Lung (tissue), 11 donors: ENCODE measurements at regions not wholly inside any gene's neighbourhood (a gene's known extent, or its start where the extent isn't known, plus 50 kb on each side); places are given as distances from the start of the nearest gene placed in this dataset.

Experiments used
- ATAC-seq: fragments of 200-7000 bp; cut with Tn5 transposase; one replicate; pipeline ENCODE4 v1.9.1; 2020; ENCODE audit warnings: moderate number of reproducible peaks; ENCODE audit not compliant: insufficient read depth, low FRiP score
- DNase-seq, 3 donors: peaks; one replicate each; pipeline ENCODE4 v3.0.0-alpha.2; 2013 to 2017
- H3K27ac ChIP-seq, 2 donors: one replicate each; pipeline ENCODE4 v1.5.1; 2013; ENCODE audit warnings: mild to moderate bottlenecking in 2 of 2, moderate library complexity in 2 of 2, control low read depth in 1 of 2, inconsistent platforms in 1 of 2, low read depth in 1 of 2, low read length in 1 of 2
- H3K27me3 ChIP-seq, 3 donors: one replicate each; pipeline ENCODE4 v1.5.1; 2013; ENCODE audit warnings: low read length in 2 of 3; ENCODE audit not compliant: control insufficient read depth in 3 of 3, insufficient read depth in 3 of 3
- H3K36me3 ChIP-seq, 4 donors: one replicate each; pipeline ENCODE4 v1.5.1; 2013; ENCODE audit warnings: low read length in 4 of 4, mild to moderate bottlenecking in 1 of 4, moderate library complexity in 1 of 4; ENCODE audit not compliant: control insufficient read depth in 4 of 4, insufficient read depth in 4 of 4
- H3K4me1 ChIP-seq, 5 donors: one replicate each; pipeline ENCODE4 v1.5.1; 2013; ENCODE audit warnings: low read length in 5 of 5, mild to moderate bottlenecking in 2 of 5, moderate library complexity in 1 of 5; ENCODE audit not compliant: control insufficient read depth in 5 of 5, insufficient read depth in 5 of 5
- H3K4me3 ChIP-seq: one replicate; pipeline ENCODE4 v1.5.1; 2013; ENCODE audit warnings: mild to moderate bottlenecking, control low read depth, moderate library complexity
- H3K9ac ChIP-seq, 2 donors: one replicate each; pipeline ENCODE4 v1.5.1; 2013; ENCODE audit warnings: low read length in 2 of 2, control low read depth in 1 of 2; ENCODE audit not compliant: insufficient read depth in 1 of 2
- H3K9me3 ChIP-seq, 4 donors: one replicate each; pipeline ENCODE4 v1.5.1; 2013; ENCODE audit warnings: low read length in 3 of 4, mild to moderate bottlenecking in 1 of 4, moderate library complexity in 1 of 4; ENCODE audit not compliant: control insufficient read depth in 4 of 4, insufficient read depth in 3 of 4
- WGBS, 2 donors: extraction: QIAGEN DNeasy Blood & Tissue Kit; methylation state at CpG; one replicate each; pipeline ENCODE4 v1.1.7; 2013; 5-methylcytosine and 5-hydroxymethylcytosine counted together
- TF ChIP-seq, protein P1 (sequence below): IDR thresholded peaks from 2 replicates; pipeline ENCODE4 v1.5.1; 2012; ENCODE audit warnings: mild to moderate bottlenecking; ENCODE audit errors: control extremely low read depth, extremely low read depth
- donor health status: control.
- donor health status: control.
- donor health status: Bipolar disorder and iron deficiency.
- donor health status: healthy.
- donor health status: DM: yes; HTN: yes; CAD: no.

DNA sequence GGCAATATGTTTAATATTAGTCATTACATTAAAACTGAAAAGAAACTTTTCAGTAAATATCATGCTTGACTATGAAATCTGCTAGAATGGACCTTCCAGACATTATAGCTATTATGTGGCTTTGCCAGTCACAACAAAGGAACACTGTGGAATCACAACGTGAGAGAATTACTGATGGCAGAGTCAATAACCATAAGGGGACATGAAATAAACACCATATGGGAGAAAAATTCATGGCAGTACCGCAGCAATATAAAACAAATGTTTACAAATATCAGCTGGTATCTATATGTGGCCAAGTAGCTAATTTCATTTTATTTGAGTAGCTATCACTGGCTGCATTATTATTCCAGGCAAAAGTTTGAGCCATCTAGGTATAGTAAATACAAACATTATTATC lies 1818.6 kb downstream of the PCDH9 start:
- TF ChIP-seq, protein P1, sequence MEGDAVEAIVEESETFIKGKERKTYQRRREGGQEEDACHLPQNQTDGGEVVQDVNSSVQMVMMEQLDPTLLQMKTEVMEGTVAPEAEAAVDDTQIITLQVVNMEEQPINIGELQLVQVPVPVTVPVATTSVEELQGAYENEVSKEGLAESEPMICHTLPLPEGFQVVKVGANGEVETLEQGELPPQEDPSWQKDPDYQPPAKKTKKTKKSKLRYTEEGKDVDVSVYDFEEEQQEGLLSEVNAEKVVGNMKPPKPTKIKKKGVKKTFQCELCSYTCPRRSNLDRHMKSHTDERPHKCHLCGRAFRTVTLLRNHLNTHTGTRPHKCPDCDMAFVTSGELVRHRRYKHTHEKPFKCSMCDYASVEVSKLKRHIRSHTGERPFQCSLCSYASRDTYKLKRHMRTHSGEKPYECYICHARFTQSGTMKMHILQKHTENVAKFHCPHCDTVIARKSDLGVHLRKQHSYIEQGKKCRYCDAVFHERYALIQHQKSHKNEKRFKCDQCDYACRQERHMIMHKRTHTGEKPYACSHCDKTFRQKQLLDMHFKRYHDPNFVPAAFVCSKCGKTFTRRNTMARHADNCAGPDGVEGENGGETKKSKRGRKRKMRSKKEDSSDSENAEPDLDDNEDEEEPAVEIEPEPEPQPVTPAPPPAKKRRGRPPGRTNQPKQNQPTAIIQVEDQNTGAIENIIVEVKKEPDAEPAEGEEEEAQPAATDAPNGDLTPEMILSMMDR, result no peak
- H3K9ac ChIP-seq, result no peak overlapping the region
- no peak overlapping the region for H3K4me3 ChIP-seq
- 76 to 85% methylated on average over 2 of the region's 2 CpGs for WGBS, 2 donors
- DNase-seq (no peak), ATAC-seq (no peak)
- H3K9me3 ChIP-seq, result no peaks in the 10 kb centered on the region
- H3K27ac ChIP-seq, result no peak overlapping the region
- H3K27me3 ChIP-seq, result no peaks in the 10 kb centered on the region
- H3K4me1 ChIP-seq, result peaks cover 0 to under 1% (median 0%) of the 10 kb centered on the region in 5 donors
- H3K36me3 ChIP-seq, result no peaks in the 10 kb centered on the region

DNA sequence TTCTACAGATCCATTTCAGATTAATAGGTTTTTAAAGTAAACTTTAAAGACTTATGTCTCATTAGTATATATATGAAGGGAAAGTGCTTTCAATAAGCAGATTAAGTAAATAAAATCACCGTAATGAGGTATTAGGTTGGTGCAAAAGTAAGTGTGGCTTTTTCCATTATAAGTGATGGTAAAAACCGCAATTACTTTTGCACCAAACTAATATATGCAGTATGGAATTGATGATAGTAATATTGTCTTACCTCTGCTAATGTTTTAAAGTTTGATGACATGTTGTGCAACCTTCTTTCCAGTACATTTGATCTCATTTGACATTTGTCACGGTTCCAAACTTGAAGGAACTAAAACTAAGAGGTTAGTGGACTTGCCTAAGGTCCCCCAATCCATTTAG lies 1819.3 kb downstream of the PCDH9 start:
- Histone ChIP-seq H3K36me3 (no peaks in the 10 kb centered on the region), H3K9ac (no peak overlapping the region), H3K9me3 (no peaks in the 10 kb centered on the region), H3K27ac (no peak overlapping the region), H3K4me3 (no peak overlapping the region), H3K4me1 (no peaks in the 10 kb centered on the region), H3K27me3 (no peaks in the 10 kb centered on the region)
- WGBS, 2 donors, result 87 to 89% methylated on average over 3 of the region's 3 CpGs
- DNase-seq, result no peak
- TF ChIP-seq, protein P1, result no peak
- ATAC-seq, result no peak

DNA sequence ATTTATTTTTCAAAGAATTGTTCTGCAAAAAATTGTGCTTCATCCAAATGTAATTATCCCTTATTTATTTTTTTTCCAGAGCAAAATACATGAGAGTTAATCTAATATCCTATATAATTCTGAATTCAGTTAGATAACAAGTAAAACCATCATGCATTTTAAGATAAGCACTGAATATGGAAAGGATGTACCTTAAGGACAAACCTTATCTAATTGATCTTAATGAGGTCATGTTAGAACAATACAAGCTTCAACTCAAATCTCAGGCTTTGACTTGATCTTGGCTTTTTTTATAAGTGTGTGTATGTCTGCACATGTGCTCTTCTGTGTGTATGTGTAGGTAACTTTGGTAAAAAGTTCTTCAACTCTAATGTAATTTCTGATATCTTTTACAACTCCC lies 1828.8 kb downstream of the PCDH9 start:
- H3K36me3 ChIP-seq, result no peaks in the 10 kb centered on the region
- H3K27me3 ChIP-seq, result no peaks in the 10 kb centered on the region
- no peak for DNase-seq

DNA sequence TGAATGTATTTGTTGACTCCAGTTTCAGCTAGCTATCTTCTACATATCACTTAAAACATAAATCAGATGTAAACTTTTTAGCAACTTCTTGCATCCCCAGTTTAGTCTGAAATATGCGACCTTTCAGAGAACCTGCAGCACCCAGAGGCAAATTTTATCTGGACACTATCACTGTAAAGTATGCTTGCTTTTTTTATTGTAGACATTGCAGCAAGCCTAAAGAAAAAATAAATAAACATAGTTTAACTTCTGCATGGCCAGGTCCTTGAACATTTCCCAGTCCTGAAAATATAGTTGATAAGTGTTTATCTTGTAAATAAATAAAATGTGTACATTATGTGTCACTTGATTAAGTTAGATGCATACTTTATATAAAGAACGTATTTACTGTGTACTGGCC lies 1829.4 kb downstream of the PCDH9 start:
- H3K36me3 ChIP-seq, result no peaks in the 10 kb centered on the region
- H3K9me3 ChIP-seq, result no peaks in the 10 kb centered on the region
- H3K4me1 ChIP-seq, result no peaks in the 10 kb centered on the region
- no peak overlapping the region for H3K4me3 ChIP-seq
- ATAC-seq, result no peak
- TF ChIP-seq, protein P1, result no peak
- H3K9ac ChIP-seq, result no peak overlapping the region
- WGBS, 2 donors, result 74 to 83% methylated on average over 2 of the region's 2 CpGs
- H3K27me3 ChIP-seq, result no peaks in the 10 kb centered on the region
- no peak for DNase-seq
- H3K27ac ChIP-seq, result no peak overlapping the region

More for the DNA sequence above, 1828.8 kb downstream of the PCDH9 start:
- TF ChIP-seq, protein P1, result no peak
- H3K4me1 ChIP-seq, result no peaks in the 10 kb centered on the region
- H3K9me3 ChIP-seq, result no peaks in the 10 kb centered on the region
- no peak overlapping the region for H3K27ac ChIP-seq
- no peak overlapping the region for H3K9ac ChIP-seq
- no peak for ATAC-seq
- no peak overlapping the region for H3K4me3 ChIP-seq
